ENCODE measurements at regions not wholly inside any gene's neighbourhood (a gene's known extent, or its start where the extent isn't known, plus 50 kb on each side); places are given as distances from the start of the nearest gene placed in this dataset.

- no peak for DNase-seq (ENCODE audit: low spot score)
Observed at GRCh38 chr14:98714626-98715425, 557.2 kb downstream of the BCL11B start.

GRCh38 chr14:98716133-98716532 is 555.9 kb downstream of the BCL11B start:
- no peak for DNase-seq (ENCODE audit: low spot score)

GRCh38 chr14:98721061-98721460 is 550.9 kb downstream of the BCL11B start:
- DNase-seq (ENCODE audit: low spot score): no peak

GRCh38 chr14:98724734-98725133 is 547.3 kb downstream of the BCL11B start:
- DNase-seq (ENCODE audit: low spot score): no peak

DNA sequence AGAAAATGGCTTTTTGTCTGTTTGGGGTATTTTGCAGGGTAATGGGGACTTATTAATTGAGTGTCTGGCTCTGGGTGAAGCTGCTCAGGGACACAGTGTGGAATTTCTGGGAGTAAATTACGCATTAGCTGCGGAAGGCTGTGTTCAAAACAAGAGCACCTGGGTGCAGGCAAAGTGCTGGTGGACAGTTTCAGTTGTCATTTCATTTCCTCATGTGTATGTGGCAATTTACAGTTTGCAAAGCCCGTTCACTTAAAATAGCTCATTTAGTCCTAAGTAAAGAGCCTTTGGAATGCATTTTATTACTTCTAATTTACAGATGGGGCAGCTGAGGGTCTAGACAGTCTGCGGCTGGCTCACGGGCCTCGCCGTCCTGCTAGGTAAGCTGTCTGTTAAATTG is 546.8 kb downstream of the BCL11B start:
- no peak for DNase-seq (ENCODE audit: low spot score)

DNA sequence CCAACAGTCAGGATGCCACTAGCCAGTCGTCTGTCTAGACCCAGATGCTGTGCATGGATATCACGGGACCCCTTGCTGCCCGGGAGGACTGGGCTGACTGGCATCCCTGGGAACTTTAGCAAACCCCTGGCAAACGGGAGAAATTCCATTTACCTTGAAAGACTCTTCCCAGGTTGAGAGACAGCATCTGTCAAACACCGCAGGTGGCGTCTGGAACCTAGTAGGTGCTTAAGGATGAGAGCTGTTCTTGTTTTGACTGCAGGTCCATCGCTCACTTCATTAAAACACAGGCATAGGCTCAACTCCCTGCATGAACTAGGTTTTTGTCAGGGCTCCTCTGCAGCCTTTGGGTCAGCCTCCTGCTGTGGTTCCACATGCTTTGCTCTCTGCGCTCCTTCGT is 546.3 kb downstream of the BCL11B start:
- no peak for DNase-seq (ENCODE audit: low spot score)

GRCh38 chr14:98726585-98727405 is 545.2 kb downstream of the BCL11B start:
- no peak for DNase-seq (ENCODE audit: low spot score)

DNA sequence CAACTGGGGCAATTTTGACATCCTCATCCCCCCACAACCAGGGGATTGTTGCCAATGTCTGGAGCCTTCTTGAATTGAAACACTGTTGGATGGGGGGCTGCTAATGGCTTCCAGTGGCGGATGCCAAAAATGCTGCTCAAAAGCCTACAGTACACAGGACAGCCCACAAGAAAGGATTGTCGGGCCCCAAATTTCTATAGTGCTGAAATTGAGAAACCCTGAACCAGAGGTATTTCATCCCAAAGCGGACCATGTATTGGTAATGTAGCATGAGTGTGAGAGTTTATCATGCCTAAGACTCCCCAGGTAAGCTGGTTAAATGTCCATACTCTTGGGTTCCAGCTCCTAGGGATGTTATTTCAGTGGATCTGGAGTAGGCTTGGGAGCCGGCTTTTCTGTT is 544.0 kb downstream of the BCL11B start:
- DNase-seq (ENCODE audit: low spot score): no peak

DNA sequence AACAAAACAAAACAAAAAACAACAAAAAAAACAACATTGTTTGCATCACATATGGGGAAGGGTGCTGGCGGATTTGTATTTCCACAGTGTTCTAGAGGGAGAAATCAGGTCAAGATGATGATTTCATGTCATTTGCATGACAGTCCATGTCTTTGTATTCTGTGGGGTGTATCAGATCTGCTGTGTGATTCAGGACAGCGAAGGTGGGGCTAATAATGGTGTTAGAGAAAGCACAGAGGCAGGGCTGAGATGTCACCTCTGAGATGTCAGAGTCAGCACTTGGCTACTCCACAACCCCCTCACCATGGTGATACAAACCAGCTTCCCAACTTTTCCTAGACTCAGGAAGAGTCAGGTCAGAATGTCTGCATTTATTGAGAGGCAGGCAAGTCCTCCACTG is 543.2 kb downstream of the BCL11B start:
- no peak for DNase-seq (ENCODE audit: low spot score)

- DNase-seq (ENCODE audit: low spot score): no peak
Observed at GRCh38 chr14:98731286-98731685, 540.7 kb downstream of the BCL11B start.

DNA sequence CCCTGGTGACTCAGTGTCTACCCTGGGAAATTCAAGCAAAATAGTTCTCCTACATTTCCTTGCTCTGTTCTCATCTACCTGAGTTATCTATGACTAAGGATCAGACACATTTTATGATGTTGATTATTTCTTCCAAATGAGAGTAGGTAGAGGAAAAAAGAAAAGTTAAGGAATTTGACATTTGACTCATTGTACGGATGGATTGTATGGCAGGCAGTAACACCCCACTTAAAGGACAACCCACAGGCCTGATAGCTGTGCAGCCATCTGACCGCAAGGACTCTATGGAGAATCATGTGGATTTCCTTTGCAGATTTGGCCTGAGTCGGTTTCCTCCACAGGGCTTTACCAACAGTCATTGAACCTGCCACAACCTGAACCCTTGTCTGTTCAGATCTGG is 540.3 kb downstream of the BCL11B start:
- DNase-seq (ENCODE audit: low spot score): no peak

DNA sequence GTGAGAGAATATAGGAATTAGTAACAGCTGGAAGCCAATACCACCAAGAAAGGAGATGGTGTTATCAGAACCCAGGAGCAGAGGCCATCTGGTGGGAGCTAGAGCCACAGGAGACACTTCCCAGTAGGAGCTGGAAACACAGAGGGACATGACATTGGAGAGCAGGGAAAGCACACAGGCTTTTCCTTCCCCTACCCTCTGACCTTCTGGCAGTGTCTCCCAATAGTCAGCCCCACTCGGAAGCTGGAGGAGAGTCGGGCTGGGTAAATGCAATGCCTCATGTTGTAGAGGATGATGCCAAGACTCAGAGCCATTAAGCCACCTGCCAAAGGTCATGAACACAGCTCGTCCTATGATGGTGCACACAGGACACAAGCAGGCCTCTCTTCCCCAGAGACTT is 538.5 kb downstream of the BCL11B start:
- no peak for DNase-seq (ENCODE audit: low spot score)

- no peak for DNase-seq (ENCODE audit: low spot score)
Observed at GRCh38 chr14:98736701-98737338, 535.2 kb downstream of the BCL11B start.

DNA sequence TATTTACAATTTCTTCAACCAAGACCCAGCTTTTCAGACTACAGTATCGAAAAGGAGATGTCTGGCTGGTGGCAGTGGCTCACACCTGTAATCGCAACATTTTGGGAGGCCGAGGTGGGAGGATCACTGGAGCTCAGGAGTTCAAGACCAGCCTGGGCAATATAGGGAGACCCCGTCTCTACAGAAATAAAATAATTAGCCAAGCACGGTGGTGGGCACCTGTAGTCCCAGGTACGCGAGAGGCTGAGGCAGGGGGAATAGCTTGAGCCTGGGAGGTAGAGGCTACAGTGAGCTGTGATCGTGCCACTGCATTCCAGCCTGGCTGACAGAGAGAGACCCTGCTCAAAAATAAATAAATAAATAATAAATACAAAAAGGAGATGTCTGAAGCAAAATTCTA is 530.5 kb downstream of the BCL11B start:
- DNase-seq (ENCODE audit: low spot score): no peak

DNA sequence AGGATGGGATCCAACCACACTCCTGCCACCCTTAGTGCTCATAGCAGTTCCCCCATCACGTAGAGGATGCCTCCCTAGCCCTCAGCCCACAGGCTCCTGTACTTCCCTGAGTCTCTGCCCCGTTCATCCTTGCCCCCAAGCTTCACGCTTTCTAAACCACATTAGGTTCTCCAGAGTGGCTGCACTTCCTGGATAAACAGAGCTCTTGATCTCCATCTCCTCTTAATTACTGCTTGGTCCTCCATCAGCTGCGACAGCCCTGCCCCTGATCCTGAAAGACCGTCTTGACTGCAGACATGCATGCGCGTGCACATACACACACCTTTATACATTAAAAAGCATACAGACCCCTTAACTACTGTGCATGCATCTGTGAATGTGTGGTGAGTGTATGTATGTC is 530.0 kb downstream of the BCL11B start:
- DNase-seq (ENCODE audit: low spot score): no peak

DNA sequence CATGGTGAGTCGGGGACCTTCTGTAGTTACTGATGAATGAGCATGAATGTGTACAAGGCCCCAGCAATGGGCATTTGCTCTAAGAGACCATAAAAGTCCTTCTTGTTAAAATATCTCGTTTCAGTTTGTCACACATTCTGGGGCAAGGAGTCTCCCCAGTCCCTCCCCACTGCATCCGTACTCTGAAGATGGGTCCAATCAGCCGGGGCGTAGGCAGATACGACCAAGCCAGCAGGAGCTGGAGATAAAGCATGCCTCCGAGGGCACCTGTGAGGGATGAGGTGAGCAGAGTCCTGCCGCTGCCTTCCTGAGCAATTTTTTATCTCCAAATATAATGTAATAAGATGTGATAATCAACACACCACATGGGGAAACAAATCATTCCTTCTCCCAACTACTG is 528.5 kb downstream of the BCL11B start:
- no peak for DNase-seq (ENCODE audit: low spot score)

DNA sequence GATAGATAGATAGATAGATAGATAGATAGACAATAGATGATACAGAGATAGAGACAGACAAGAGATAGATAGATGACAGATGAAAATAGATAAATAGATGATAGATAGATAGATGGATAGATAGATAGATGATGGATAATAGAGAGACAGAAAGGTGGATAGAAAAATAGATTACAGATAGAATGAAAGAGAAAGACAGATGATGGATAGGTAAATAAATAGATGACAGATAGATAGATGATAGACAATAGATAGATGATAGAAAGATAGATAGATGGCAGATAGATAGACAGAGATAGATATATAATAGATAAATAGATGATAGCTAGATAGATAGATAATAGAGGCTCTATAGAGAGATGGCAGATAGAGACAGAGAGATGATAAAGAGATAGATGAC is 523.0 kb downstream of the BCL11B start:
- no peak for DNase-seq (ENCODE audit: low spot score)

DNA sequence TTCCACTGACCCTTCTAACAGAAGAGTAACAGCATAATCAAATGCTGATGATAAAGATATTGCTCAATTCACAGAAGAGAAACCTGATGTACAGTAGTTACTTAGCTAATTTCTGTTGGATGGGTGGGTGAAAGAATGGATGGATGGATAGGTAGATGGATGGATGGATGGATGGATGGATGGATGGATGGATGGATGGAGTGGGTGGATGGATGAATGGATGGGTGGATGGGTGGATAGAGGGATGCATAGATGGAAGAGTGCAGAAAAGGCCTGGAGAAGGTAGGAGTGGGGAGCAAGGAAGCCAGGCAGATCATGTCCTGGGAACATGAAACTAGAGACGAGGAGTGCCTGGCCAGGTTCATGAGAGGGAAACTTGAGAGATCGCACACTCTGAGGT is 520.9 kb downstream of the BCL11B start:
- no peak for DNase-seq (ENCODE audit: low spot score)

DNA sequence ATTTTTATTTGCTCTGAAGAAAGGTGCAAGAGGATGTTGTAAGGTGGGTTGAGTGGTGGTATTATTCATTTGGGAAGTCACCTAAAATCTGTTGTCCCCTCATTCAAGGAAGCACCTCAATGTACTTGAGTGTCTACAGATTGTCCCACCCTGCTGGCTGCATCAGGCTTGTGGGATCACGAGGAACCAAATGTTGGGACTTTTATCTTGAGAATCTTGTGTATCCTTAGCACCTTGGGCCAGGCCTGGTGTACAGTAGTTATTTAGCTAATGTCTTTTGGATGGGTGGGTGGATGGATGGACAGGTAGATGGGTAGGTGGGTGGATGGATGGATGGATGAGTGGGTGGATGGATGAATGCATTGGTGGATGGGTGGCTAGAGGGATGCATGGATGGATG is 519.3 kb downstream of the BCL11B start:
- DNase-seq (ENCODE audit: low spot score): no peak

GRCh38 chr14:98754343-98755020 is 517.5 kb downstream of the BCL11B start:
- no peak for DNase-seq (ENCODE audit: low spot score)

GRCh38 chr14:98756749-98757148 is 515.2 kb downstream of the BCL11B start:
- no peak for DNase-seq (ENCODE audit: low spot score)

DNA sequence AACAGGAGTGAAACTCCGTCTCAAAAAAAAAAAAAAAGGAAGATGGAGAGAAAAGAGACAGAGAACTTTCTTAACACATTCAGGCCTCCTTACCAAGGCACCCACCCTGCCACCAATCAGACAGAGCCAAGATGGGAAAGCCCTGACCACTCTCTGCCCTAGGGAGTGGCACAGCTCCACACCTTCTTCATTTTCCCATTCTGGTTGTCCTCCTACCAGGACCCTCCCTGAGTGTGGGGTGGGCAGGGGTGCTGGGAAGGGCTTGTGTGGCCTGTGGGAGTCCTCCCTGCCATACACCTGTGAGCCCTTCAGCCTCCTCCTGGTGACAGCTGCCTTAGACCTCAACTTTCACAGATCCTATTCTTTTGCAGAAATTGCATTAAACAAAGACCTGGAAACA is 513.6 kb downstream of the BCL11B start:
- no peak for DNase-seq (ENCODE audit: low spot score)
